HG02884 (cell line): ENCODE measurements at regions not wholly inside any gene's neighbourhood (a gene's known extent, or its start where the extent isn't known, plus 50 kb on each side); places are given as distances from the start of the nearest gene placed in this dataset.
"Not testable (repeated sequence)": the region's sequence is repeated elsewhere in the genome, so short reads cannot be mapped to it uniquely, and the experiment has no call there.

Source experiments
- ATAC-seq: cut with Tn5 transposase; IDR thresholded peaks from one replicate; pipeline ENCODE4 v1.9.1; 2021; ENCODE audit warnings: mild to moderate bottlenecking, moderate library complexity; ENCODE audit not compliant: unreplicated experiment

DNA sequence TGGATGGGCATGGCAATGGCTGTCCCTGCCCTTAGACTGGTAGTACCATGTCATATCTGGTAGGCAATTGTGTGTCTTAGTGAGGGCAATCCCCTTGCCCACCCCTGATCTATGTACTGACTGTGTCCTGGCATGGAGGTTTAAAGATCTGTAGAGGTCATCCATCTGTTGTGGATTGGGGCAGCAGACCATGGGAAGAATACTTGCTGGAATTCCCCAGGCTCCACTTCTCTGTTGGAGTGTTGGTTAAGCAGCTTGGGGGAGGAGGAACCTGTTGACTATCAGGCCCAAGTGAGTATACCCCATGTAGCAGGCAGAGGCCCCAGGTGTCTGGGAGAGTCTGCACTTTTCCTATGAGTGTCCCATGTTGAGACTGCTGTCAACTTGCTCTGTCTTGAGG is 246.7 kb upstream of the DIPK2B start:
- ATAC-seq = no peak

DNA sequence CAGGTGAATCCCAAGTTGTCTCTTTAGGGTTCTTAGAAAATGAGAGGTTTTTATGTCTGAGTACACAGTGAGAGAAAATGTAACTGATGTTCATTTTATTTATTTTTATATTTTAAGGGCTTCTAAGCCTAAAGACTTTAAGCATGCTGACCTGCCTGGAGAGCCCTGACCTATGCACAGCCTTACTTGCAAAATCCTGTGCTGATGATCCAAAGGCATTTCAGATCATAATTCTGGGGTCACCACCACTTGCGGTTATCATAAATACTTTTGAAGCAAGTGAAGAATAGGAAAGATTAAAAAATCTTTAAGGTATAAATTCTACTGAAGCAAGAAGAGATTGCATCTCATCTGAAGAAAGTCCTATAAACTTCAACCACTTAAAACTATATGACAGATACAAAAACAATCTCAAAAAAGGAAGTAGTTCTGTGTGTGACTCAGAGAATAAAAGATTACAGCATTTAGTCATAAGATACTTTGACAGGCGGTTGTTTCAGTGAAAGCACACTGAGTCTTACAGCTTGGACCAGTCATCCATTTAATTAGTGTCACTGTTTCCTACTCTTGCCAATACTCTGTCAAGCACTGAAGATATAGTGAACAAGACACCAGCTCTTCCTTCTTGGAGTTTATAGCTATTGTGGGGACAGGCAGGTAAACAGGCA is 245.2 kb upstream of the DIPK2B start:
- ATAC-seq = no peak

DNA sequence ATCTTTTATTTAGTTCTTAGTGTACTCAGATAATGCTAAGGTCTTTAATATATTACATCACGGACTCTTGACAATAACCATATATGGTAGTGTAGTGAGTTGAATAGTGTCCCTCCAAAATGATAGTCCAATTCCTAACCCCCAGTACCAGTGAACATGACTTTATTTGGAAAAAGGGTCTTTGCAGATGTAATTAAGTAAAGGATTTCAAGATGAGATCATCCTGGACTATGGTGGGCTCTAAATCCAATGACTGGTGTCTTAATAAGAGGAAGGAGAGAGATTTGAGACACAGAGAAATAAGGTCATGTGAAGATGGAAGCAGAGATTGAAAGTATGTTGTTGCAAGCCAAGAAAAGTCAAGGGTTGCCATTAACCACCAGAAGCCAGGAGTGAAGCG is 236.5 kb upstream of the DIPK2B start:
- ATAC-seq = no peak

DNA sequence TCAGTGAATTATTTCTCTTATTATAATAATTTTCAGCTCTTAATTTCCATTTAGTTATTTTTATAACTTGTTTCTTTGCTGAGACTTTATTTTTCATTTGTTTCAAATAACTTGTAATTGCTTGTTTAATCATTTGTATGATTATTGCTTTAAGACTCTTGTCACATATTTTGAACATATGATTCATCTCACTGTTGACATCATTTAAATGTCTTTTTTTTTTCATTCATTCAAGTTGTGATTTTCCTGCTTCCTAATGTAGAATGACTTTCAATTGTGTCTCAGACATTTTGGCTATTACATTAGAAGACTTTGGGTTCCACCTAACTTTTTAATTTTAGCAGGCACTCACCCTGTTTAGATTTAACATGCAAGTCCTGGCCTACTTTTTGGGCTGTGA is 234.8 kb upstream of the DIPK2B start:
- no peak for ATAC-seq

DNA sequence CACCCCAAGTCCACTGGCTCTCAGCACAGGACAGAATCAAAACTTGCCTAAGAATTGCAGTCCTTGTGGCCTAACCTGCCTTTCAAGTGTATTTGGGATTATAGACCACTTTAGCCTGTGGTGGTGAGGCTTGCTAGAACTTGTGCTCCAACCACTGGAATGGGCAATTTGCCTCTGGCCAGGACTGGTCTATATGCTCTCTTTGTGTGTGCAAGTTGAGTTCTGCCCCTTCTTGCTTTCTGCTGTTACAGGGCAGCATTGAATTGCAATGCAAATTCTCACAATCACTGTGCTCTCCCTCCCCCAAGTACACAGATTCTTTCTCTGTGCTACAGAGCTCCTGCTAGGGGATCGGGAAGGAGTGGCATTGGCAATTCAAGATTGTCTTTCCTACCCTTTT is 233.6 kb upstream of the DIPK2B start:
- no peak for ATAC-seq

DNA sequence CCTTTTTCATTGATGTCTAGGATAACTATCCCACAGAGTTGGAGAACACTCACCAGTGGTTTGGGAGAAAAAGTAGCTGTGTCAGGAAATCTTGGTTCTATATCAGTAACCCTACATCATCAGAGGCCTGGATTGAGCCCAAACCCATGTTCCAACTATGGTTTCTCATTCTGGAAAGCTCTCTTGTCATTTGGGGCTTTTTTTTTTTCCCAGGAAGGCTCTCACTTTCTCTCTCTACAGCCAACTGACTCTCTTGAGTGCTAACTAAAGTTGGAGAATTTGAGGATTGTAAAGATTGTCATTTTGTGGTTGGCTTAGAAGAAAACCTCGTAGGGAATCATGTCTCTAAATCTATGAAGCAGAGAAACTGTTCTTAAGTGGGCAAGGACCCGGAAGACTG is 228.2 kb upstream of the DIPK2B start:
- ATAC-seq = no peak

DNA sequence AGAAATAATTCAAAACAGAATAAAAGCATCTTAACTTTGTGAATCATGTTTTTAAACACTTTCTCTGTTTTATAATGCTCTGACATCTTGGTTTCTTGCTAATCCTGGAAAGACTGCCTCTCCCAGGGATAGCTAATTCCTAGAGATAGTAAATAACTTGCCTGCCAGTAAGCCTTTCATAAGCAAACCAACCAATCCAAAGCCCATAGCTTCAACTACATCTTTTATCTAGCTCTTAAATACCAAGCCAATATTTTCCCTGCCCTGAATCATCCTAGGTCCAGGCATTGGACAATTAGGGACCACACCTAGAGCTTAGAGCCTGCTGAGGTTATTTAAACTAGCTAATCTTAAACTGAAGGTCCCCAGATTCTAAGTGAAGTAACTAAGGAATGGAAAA is 223.7 kb upstream of the DIPK2B start:
- no peak for ATAC-seq

DNA sequence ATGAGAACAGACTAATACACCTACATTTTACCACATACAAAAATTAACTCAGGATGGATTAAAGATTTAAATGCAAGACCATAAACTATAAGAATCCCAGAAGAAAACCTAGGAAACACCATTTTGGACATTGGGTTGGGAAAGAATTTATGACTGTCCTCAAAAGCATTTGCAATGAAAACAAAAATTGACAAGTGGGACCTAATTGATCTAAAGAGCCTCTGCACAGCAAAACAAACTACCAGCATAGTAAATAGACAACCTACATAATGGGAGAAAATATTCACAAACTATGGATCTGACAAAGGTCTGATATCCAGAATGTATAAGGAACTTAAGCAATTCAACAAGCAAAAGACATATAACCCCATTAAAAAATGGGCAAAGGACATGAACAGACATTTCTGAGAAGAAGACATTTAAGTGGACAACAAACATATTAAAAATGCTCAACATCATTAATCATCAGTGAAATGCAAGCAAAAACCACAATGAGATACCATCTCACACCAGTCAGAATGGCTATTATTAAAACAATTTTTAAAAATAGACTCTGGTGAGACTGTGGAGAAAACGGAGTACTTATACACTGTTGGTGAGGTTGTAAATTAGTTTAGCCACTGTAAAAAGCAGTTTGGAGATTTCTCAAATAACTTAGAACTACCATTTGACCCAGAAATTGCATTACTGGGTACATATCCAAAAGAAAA is 221.7 kb upstream of the DIPK2B start:
- ATAC-seq = no peak

DNA sequence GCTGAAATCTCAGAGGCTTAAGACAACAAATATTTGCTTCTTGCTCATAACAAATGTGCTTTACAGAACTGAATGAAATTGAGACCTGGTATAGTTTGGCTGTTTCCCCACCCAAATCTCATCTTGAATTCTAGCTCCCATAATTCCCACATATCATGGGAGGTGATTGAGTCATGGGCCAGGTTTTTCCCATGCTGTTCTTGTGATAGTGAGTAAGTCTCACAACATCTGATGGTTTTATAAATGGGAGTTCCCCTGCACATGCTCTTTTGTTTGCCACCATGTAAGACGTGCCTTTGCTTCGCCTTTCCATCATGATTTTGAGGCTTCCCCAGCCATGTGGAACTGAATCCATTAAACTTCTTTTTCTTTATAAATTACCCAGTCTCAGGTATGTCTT is 221.1 kb upstream of the DIPK2B start:
- no peak for ATAC-seq

DNA sequence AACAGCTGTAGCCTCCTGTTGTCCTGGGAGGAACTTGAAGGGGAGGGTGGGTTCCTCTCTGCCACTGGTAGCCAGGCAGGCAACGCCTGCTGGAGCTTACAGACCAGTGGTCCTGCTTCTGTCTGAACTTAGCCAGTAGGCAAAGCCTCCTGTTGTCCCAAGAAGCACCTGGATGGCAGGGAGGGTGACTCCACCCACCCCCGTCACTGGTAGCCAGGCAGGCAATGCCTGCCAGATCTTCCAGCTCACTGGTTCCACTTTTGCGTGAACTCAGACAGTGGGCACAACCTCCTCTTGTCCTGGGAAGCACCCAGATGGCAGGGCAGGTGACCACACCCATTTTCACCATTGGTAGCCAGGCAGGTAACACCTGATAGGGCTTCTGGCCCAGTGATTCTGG is 203.5 kb upstream of the DIPK2B start:
- no peak for ATAC-seq

DNA sequence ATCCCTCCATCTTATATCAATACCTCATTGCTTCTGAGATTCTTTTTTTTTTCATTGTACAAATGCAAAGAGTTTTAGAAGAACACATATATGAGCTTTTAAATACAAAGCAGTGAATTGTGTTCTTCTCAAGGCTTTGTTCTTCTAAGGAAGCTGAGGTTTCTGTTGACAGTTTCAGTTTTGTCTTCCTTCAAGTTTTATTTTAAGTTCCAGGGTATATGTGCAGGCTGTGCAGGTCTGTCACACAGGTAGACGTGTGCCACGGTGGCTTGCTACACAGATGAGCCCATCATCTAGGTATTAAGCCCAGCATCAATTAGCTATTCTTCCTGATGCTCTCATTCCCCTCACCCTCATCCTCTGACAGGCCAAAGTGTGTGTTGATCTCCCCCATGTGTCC is 201.2 kb upstream of the DIPK2B start:
- no peak for ATAC-seq

DNA sequence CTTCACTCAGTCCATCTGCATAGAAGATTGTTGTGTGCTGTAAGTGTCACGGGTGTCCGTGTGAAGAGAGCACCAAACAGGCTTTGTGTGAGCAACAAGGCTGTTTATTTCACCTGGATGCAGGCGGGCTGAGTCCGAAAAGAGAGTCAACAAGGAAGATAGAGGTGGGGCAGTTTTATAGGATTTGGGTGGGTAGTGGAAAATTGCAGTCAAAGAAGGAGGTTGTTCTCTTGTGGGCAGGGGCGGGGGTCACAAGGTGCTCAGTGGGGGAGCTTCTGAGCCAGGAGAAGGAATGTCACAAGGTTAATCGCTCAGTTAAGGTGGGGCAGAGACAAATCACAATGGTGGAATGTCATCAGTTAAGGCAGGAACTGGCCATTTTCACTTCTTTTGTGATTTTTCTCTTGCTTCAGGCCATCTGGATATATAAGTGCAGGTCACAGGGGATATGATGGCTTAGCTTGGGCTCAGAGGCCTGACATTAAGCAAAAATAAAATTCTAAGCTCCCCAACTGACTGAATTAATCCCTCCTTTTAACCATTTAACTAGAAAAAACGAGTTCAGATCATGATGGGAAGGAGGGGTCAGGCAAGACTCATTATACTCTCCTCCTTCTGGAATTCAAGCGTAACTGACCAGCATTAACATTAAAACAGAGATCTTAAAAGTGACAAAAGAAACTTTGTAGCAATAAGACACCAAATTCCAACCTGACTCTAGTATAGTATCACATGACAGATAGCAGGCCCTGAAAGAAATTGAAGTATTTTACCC is 200.5 kb upstream of the DIPK2B start:
- not testable (repeated sequence) for ATAC-seq

DNA sequence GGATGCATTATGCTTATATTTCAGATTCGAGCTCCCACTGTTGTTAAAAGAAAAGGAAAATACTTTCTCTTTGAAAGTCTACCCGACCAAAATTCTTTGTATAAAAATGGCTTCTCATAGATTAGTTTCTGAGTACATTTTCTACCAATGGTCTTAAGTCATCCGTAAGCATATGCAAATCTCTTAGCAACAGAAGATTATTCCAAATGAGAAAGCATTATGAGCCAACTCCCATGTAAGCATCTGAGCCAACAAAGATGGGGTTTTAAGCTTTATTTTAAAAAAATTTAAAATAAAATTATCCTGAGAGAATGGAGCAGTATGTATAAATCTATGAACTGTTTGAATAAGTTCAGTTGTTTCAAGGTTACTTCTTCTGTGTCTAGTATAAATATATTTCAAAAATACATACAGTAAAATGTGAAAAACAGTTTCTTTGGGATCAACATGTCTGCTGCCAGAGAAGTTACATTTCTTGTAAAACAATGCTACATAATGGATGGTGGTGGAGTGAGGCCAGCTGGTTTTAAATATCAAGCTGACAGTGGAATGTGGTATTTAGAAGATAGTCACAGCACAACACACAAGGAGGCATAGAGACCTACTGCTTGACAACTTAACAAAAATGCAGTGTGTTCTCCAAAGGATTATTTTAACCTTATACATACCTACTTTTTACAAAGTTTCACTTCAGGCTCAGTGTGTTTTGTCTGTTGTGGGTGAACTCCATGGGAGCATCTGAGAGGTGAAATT is 199.5 kb upstream of the DIPK2B start:
- ATAC-seq = no peak

DNA sequence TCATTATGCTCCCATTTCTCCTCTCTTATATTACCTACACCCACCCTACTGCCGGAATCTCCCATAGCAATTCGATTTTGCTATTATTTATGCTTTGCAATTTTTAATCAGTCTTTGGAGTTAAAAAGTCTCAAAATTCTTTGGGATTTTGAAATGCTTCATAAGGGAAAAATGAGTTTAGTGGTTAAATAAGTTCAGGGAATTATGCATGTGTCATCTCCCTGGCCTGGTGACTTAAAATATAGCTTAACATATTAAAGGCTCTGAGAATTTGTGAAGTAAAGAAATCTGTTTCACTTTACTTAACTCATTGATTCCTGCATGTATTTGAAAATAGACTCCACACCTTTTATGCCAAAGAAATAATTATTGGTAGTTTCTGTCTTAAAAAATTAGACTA is 185.1 kb upstream of the DIPK2B start:
- ATAC-seq = no peak

DNA sequence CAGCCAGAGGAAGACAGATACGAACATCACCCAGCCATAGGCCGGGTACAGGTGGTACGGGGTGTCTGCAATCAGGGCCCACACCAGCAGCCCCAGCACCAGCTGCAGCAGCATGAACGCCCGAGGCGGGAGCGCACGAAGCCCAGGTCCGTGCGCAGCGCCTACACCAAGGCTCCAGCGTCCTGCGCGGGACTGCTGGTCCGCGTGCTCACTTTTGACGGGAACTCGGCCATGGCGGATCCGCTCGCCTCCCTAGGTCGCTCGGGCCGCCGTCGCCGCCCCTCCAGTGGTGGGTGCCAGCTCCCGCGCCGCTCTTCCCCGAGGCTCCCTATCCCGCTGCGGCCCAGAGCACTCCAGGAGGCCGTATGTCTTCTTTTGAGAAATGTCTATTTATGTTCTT is 181.2 kb upstream of the DIPK2B start:
- ATAC-seq = no peak

DNA sequence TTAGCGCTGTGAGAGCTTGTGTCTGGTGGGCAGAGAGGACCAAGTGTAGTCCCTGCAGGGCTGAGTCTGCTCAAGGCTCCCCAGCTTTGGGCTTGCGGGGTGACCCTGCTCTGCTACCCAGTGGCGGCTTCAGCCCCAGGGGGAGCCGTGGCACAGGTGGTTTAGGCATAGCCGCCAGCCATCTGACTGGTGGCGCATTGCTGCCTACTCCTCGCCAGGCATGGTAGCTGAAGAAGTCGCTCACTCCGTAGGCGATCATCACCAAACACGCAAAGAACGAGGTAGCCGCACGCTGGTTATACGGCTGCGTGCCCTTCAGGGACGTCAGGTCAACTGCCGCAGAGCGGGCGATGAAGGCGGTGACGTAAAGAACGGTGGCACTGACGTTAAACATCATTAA is 180.7 kb upstream of the DIPK2B start:
- no peak for ATAC-seq

DNA sequence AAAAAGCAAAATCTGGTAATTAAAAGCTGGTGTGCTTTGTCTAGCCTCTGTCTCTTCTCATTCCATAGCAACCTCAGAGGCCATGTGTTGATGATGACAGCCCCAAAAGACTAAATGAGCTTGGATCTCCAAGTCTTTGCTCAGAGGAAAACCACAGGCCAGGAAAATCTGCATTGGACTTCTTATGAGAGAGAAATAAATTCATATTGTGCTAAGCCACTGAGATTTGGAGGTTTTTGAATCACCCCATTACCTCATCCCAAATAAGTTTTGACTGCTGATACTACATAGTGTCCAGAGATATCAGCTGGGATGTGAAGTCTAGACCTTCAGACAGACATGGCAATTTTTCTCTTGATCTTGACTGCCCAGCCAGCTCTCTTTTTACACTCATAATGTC is 178.6 kb upstream of the DIPK2B start:
- no peak for ATAC-seq

DNA sequence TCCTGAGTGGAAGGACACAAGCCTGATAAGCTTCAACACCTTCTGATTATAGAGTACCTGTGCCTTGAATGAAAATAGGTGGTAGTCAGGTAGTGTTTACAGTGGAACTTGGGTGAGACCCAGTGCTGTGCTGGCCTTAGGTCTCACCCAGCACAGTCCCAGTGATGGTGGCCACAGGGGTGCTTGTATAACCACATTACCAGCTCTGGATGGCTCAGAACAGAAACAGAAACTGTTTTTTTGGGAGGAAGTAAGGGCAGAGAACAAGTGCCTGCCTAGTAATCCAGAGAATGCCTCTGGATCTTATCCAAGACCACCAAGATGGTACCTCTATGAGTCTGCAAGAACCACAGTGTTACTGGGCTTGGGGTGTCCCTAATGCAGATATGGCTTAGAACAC is 171.5 kb upstream of the DIPK2B start:
- no peak for ATAC-seq

DNA sequence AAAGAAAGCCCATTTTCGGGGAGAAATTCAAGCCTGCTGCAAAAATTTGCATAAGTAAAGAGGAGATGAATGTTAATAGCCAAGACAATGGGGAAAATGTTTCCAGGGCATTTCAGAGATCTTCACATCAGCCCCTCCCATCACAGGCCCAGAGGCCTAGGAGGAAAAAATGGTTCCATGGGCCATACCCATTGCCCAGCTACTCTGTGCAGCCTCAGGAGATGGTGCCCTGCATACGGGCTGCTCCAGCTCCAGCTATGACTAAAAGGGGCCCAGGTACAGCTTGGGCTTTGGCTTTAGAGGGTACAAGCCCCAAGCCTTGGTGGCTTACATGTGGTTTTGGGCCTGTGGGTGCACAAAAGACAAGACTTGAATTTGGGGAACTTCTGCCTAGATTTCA is 168.0 kb upstream of the DIPK2B start:
- no peak for ATAC-seq

DNA sequence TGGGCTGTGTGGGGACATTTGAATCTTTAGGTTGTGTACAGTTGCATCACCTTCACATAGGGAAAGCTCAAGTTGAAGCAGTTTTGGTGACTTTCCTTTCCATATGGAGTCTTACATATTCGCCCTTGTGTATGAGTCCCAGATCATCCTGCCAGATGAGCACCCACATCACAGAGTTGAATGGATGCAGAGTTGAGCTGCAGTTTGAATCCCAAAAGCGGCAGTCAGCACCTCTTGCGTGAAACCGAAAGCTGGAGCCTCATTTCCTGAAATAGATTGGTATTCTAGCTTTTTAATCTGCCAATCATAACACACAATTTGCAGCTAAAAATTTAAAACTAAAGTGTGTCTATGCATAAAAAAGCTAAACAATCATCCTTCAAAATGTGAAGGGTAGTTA is 162.9 kb upstream of the DIPK2B start:
- ATAC-seq = no peak

DNA sequence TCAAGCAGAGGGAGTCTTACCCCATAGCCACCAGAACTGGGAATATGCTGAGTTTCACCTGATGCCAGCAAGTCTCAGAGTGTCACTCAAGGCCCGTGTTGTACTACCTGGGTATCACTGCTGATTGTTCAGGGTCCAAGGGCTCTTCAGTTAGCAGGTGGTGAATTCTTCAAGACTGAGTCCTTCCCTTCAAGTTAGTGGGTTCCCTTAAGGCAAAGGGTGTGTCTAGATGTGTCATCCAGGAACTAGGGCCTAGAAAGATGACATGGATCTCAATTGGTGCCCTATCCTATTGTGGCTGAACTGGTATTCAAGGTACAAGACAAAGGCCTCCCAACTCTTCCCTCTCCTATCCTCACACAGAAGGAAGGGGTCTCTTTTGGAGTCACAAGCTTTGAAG is 159.9 kb upstream of the DIPK2B start:
- no peak for ATAC-seq
